ENCODE measurements at regions not wholly inside any gene's neighbourhood (a gene's known extent, or its start where the extent isn't known, plus 50 kb on each side); places are given as distances from the start of the nearest gene placed in this dataset.
A peak's percentile ranks its signal among the peaks of the same experiment; 100 is the strongest.

DNA sequence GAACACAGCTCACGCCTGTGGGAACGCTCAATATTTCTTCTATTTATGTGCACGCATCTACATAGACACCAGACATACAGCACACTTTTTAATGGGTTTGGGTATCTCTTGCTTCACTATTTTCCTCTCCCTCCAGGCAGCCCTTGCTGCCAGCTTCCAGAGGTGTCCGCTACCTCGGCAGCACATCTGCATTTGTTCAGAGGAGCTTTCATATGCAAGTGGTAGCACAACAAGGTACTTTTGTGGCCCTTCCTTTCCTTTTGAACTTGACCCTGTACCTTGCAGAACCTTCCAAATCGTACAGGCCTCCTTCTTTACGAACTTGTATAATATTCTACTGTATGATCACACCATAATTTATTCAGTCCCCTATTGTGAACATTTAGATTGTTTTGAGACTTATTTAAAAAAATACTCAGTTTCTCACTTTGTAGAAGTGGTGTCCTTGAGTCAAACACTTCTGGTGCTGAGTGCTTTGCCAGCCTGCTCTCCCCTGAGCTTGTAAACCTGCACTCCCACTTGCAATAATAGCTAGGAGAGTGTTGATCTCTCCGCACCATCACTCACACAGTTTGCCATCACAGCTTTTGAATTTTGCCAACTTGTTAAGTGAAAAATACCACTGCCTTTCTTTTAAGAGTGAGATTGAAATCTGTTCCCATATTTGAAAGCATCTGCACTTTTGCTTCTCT lies 106.0 kb upstream of the ZNF32 start:
- Histone ChIP-seq H3K9me3 (no peaks in the 10 kb centered on the region), H3K4me1 (no peaks in the 10 kb centered on the region), H3K27me3 (replicated peaks in 1 of 7) (no peaks in the 10 kb centered on the region), H3K27ac (no peak overlapping the region), H3K4me3 (no peak overlapping the region), H3K36me3 (no peaks in the 10 kb centered on the region)
- DNase-seq = no peak
- intact Hi-C loops (cut with DNase I; ENCODE audit: low total_unique reads) = no loop called here
- 87 to 91% (median 88%) methylated on average over 8 of the region's 8 CpGs for WGBS, 5 donors
- TF ChIP-seq, protein P1, sequence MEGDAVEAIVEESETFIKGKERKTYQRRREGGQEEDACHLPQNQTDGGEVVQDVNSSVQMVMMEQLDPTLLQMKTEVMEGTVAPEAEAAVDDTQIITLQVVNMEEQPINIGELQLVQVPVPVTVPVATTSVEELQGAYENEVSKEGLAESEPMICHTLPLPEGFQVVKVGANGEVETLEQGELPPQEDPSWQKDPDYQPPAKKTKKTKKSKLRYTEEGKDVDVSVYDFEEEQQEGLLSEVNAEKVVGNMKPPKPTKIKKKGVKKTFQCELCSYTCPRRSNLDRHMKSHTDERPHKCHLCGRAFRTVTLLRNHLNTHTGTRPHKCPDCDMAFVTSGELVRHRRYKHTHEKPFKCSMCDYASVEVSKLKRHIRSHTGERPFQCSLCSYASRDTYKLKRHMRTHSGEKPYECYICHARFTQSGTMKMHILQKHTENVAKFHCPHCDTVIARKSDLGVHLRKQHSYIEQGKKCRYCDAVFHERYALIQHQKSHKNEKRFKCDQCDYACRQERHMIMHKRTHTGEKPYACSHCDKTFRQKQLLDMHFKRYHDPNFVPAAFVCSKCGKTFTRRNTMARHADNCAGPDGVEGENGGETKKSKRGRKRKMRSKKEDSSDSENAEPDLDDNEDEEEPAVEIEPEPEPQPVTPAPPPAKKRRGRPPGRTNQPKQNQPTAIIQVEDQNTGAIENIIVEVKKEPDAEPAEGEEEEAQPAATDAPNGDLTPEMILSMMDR (IDR thresholded peaks at IDR 0.05 in 8 of 11, conservative IDR thresholded peaks at IDR 0.05 in 3 of 11) = no peak
- no peak for TF ChIP-seq POLR2AphosphoS5 (IDR thresholded peaks at IDR 0.05)
- TF ChIP-seq POLR2A (IDR thresholded peaks at IDR 0.05) = no peak

DNA sequence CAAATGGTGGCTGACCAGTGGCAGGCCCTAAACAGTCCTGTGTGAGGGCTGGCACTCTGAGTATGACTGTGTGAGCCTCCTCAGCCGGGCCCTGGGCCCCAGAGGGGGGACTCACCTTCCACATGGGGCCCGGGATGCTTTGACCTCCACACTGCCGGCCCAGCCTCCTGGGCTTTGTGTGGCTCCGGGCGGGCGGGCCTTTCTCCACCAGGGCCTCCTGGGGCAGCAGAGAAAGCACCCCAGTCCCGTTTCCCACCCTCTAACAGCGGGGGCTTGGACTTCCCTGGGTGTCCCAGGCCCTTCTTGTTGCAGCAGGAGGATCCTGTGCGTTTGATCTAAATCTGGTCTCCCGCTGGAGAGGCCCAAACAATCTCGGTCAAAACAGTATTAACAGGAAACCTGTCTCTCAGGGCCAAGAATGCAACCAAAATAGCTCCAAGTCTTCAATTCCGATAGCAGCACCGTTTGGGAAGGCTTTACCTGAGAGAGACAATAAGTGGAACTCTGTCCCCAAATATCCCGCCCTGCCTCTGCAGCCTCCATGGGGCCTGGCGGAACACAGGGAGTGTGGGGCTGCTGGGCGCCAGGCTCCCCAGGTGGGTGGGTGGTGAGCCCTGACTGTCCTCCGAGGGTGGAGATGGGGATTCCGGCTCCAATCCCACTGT lies 104.8 kb upstream of the ZNF32 start:
- DNase-seq = peak; percentile 59
- TF ChIP-seq POLR2AphosphoS5 (IDR thresholded peaks at IDR 0.05) (no peak), POLR2A (IDR thresholded peaks at IDR 0.05) (no peak)
- TF ChIP-seq, protein P1 (IDR thresholded peaks at IDR 0.05 in 8 of 11, conservative IDR thresholded peaks at IDR 0.05 in 3 of 11) = no peak
- no peak overlapping the region for H3K27ac ChIP-seq
- H3K9me3 ChIP-seq = no peaks in the 10 kb centered on the region
- no peaks in the 10 kb centered on the region for H3K27me3 ChIP-seq (replicated peaks in 1 of 7)
- intact Hi-C loops (cut with DNase I; ENCODE audit: low total_unique reads) = no loop called here
- H3K4me3 ChIP-seq = no peak overlapping the region
- WGBS, 5 donors = 82 to 92% (median 89%) methylated on average over 16 to 18 of the region's 18 CpGs
- H3K4me1 ChIP-seq = no peaks in the 10 kb centered on the region
- H3K36me3 ChIP-seq = no peaks in the 10 kb centered on the region

DNA sequence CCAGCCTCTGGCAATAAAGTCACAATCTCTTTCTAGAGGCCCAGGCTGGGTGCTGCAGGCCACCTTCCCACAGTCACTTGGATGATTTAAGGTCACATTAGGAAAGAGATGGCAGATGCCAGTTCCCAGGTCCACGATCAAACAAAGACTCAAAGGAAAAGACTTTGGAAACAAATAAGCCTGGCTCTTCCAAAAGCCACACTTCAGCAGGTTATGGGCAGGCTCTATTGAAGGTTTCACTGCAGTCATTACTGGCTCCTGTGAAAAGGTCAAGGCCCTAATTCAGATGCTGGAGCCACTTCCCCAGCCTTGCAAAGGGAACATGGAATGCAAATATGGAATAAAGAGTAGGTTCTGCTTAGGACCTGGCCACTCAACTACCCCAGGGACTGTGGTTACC lies 104.0 kb upstream of the ZNF32 start:
- 74 to 87% (median 82%) methylated on average over 1 of the region's 1 CpG for WGBS, 5 donors
- Histone ChIP-seq H3K27me3 (replicated peaks in 1 of 7) (no peaks in the 10 kb centered on the region), H3K9me3 (no peaks in the 10 kb centered on the region), H3K4me1 (no peaks in the 10 kb centered on the region), H3K36me3 (no peaks in the 10 kb centered on the region), H3K27ac (no peak overlapping the region), H3K4me3 (no peak overlapping the region)
- no peak for TF ChIP-seq POLR2A (IDR thresholded peaks at IDR 0.05)
- TF ChIP-seq POLR2AphosphoS5 (IDR thresholded peaks at IDR 0.05) = no peak
- TF ChIP-seq, protein P1 (IDR thresholded peaks at IDR 0.05 in 8 of 11, conservative IDR thresholded peaks at IDR 0.05 in 3 of 11) = no peak
- DNase-seq = no peak
- intact Hi-C loops (cut with DNase I; ENCODE audit: low total_unique reads) = no loop called here

DNA sequence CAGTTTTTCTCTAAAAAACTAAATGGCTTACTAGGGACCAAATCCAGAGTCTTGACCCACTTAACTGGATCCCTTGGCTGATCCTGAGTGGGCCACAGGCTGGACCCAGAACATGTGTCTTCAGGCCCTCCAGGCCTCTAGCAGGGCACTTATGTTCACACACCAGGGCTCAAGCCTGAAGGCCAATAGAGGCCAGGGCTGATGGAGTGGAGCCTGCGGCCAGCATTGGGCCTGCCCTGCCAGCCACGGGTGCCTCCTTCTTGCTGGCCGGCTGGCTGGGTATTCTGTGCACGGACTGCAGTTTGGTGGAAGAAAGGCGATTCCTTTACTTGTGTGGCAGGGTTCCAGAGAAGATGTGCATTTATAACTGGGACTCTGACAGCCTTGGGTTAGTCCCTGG lies 103.0 kb upstream of the ZNF32 start:
- no peak for TF ChIP-seq POLR2AphosphoS5 (IDR thresholded peaks at IDR 0.05)
- H3K27ac ChIP-seq = no peak overlapping the region
- DNase-seq = peak; percentile 59
- no peaks in the 10 kb centered on the region for H3K27me3 ChIP-seq (replicated peaks in 1 of 7)
- no peaks in the 10 kb centered on the region for H3K36me3 ChIP-seq
- H3K4me3 ChIP-seq = no peak overlapping the region
- 79 to 97% (median 95%) methylated on average over 2 to 5 of the region's 5 CpGs for WGBS, 5 donors
- intact Hi-C loops (cut with DNase I; ENCODE audit: low total_unique reads) = no loop called here
- no peaks in the 10 kb centered on the region for H3K9me3 ChIP-seq
- no peaks in the 10 kb centered on the region for H3K4me1 ChIP-seq
